SKM-1 treated with dmso at 0.1 percent for 144 hours (cell line): ENCODE measurements at regions not wholly inside any gene's neighbourhood (a gene's known extent, or its start where the extent isn't known, plus 50 kb on each side); places are given as distances from the start of the nearest gene placed in this dataset.

Experiments used
- DNase-seq: peaks from one replicate; lab custom pipeline; 2025; ENCODE audit not compliant: unreplicated experiment; lab: John Stamatoyannopoulos, UW

DNA sequence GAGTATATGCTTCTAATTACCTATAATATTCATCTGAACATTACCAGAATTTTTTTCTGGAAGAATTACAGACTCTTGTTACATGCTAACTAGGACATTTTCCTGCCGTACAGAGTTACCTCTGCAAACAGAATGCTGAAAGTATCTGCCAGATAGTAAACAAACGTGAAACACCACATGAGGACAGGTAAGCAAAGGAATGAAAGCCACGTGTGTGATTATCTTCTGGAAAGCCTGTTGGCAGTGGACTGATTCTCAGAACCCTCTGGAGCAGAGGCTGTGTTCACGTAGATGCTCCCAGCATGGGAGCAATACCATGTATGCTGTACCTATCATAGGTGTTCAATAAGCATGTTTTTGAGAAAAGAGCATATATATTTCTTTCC, 472.6 kb downstream of the ENC1 start:
- DNase-seq: no peak

- no peak for DNase-seq
Observed at GRCh38 chr5:74167206-74167929, 473.2 kb downstream of the ENC1 start.

GRCh38 chr5:74166064-74166463, 474.5 kb downstream of the ENC1 start:
- DNase-seq: no peak

GRCh38 chr5:74164725-74165235, 475.7 kb downstream of the ENC1 start:
- DNase-seq: no peak

GRCh38 chr5:74162524-74162923, 478.0 kb downstream of the ENC1 start:
- no peak for DNase-seq

DNA sequence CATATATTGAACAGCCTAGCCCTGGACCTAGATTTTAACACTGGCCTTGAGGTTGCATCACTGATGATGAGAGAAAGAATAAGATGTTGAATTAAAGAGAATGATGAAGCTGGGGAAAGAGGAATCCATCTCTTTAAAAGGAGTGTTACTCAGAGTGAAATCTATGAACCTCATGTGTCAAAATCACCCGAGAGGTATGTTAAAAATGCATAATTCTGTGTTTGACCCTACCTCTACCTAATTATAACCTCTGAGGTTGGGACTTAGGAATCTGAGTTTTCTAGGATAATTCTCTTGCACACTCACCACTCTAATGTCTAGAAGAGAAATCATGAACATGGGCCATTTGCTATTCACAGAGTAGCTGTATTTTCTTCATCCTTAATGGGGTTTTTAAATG, 479.4 kb downstream of the ENC1 start:
- no peak for DNase-seq

GRCh38 chr5:74156728-74157383, 483.7 kb downstream of the ENC1 start:
- no peak for DNase-seq

- no peak for DNase-seq
Observed at GRCh38 chr5:74155501-74155900, 485.0 kb downstream of the ENC1 start.

DNA sequence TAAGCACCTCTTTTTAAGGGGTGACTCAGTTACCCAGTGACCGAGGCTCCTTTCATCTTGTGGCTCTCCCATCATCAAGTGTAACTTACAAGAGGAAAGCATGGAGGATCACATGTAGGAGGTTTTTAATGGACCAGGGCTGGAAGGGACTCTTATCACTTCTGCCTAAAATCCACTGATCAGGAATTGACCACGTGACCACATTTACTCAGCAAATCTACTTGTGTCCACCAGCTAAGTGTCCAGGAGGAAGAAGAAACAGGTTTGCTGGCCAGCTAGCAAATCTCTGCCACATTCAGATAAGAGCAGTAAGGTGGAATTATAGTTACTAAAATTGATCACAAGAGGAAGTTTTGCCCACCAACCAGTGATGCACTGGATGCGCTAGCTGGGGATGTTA, 486.0 kb downstream of the ENC1 start:
- DNase-seq: no peak

GRCh38 chr5:74153255-74153790, 487.2 kb downstream of the ENC1 start:
- no peak for DNase-seq

DNA sequence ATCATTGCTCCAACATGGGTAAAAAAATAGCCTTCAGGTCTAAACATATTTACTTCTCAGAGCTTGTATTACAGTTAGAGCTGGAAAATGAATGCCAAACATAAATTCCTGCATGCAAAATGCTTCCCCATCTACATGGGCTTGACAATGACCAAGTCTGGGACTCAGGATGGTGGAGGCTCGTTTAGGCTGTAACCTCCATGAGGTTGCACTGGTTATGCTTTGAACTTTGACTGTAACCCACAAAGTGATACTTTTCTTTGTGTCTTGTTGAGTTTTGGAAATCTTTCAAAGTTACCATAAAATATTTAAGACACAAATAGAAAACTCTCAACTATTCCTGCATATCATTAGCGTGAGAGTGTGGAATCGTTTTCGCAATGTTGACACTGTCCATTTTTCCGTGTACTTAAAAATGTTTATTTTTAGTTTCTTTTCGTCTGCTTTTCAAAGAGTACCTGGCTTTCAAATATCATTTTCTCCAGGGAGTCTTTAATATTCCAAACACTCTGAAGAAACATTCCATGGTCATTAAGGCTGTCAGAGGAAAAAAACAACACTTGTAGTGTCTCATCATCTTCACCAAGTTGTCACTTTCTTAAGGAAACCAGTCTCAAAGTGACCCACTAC, 487.8 kb downstream of the ENC1 start:
- DNase-seq: no peak

DNA sequence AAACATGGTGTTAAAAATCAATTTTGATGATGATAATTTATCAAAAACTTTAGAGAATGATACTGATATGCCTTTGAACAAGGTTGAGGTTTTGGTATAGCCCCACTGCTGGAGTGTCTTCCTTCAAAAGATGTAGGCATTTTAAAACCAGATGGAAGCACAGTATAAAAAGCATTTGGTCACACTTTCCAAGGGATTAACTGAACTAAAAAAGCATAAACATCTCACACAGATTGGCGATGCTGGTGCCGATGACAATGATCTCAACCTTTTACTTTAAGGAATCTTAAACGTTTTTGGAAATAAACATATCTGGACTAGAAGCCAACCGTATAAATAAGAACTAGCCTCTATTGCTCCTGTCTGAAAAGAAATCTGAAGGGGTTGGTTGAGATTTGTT, 488.4 kb downstream of the ENC1 start:
- no peak for DNase-seq

DNA sequence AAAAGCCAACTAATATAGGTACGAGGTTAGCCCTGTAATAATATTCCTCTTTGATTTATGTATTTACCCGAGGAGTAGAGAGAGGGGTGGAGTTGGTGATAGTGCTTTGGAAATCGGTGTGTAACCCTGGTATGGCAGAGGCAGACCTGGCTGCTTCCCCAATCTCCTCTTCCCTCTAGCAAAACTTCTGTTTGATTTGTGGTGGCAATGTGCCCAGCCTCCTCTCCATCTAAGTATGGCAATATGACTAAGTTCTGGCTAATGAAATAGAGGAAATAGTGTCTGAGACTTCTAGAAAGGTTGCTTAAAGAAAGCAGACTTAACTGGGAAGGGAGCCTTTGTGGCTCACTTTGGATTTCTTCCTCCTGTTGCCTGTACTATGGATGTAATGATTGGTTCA, 491.1 kb downstream of the ENC1 start:
- peak; percentile 28 for DNase-seq

DNA sequence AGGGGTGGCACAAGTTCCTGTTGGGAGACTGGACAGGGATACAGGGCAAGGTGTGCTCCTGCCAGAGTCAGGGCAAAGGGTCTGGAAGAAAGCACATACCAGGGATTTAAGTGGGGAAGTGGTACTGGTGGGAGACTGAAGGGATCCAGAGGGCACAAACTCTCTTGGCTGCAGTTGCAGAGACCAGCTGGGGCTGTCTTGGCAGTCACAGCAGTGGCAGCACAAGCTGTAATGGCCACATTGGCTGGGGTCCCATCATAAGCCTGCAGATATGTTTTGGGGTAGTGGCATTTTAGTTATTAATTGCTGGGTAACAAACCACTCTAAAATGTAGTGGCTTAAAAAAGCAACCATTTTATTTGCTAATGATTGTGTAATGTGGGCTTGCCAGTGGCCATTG, 492.2 kb downstream of the ENC1 start:
- DNase-seq: no peak

DNA sequence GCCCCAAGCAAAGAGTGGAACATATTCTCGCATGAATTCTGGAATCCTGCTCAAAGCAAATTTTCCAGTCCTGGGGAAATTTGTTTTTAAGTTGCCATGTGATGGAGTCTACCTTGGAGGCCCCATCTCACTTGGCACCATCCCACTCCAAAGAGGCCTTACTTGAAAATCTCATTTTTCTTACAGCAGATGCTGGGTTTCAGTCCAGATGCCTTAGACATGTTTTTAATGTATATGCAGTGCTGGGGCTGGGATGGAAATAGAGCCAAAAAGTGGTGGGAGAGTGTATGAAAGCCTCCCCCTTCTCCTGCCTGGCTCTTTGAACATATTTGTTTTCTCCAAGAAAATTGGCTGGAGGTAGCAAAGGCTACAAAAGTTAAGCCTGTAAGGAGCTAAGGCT, 493.7 kb downstream of the ENC1 start:
- DNase-seq: no peak

DNA sequence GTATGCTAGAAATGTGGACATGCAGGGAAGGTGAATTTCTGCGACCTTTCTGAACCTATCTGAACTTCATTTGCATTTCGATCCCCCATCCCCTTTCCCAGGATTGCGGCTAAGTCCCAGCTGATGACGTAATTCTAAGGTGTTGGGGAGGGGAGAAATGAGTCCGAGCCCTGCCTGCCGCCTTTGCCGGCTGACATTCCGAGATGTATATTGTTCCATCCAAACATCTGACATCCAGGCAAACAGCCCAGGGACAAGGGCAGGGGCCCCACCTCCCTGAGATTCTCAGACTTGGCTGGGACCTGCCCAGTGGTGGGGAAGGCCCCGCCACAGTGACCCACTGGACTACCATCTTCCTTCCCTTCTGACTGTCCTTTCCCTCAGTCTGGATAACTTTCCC, 494.6 kb downstream of the ENC1 start:
- no peak for DNase-seq

- no peak for DNase-seq
Observed at GRCh38 chr5:74143721-74144330, 496.7 kb downstream of the ENC1 start.

GRCh38 chr5:74143151-74143550, 497.4 kb downstream of the ENC1 start:
- DNase-seq: no peak

DNA sequence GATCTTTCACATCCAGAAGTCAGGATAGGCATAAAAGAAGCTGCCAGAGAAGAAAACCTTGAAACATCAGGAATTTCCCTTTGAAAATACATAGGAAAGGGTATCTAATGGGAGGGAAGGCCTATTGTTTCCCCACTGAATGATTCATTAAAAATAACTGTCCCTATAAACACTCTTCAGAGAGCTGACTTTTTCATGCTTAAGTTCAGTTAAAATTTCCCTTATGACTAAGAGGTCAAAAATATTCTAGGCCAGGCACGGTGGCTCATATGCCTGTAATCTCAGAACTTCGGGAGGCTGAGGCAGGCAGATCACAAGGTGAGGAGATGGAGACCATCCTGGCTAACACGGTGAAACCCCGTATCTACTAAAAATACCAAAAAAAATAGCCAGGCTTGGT, 499.5 kb downstream of the ENC1 start:
- DNase-seq: no peak

GRCh38 chr5:74140409-74140808, 500.1 kb downstream of the ENC1 start:
- DNase-seq: no peak

GRCh38 chr5:74139589-74139988, 500.9 kb downstream of the ENC1 start:
- DNase-seq: no peak

GRCh38 chr5:74138721-74139120, 501.8 kb downstream of the ENC1 start:
- no peak for DNase-seq
